ENCODE measurements at regions not wholly inside any gene's neighbourhood (a gene's known extent, or its start where the extent isn't known, plus 50 kb on each side); places are given as distances from the start of the nearest gene placed in this dataset.

GRCh38 chr17:77487677-77488530 lies 347.1 kb downstream of the SEC14L1 start:
- DNase-seq = peak in 3 of 5 donors; percentile 26 to 35 (median 30)
- no peak for TF ChIP-seq POLR2A (IDR thresholded peaks at IDR 0.05)
- no peak for TF ChIP-seq CTCF (IDR thresholded peaks at IDR 0.05)
- no peak for TF ChIP-seq EP300 (IDR thresholded peaks at IDR 0.05)
- intact Hi-C loops (cut with DNase I) = no loop called here
- Histone ChIP-seq H3K36me3 (no peaks in the 10 kb centered on the region), H3K4me3 (no peak overlapping the region), H3K4me1 (ENCODE audit: insufficient read depth) (no peaks in the 10 kb centered on the region), H3K27ac (no peak overlapping the region), H3K27me3 (no peaks in the 10 kb centered on the region), H3K9me3 (no peaks in the 10 kb centered on the region)
- WGBS, 3 donors = 85 to 90% (median 87%) methylated on average over 25 to 28 of the region's 28 CpGs

GRCh38 chr17:77488531-77489238 lies 347.9 kb downstream of the SEC14L1 start:
- DNase-seq = peak in 2 of 5 donors; percentile 29 to 41
- intact Hi-C loops (cut with DNase I) = no loop called here
- WGBS, 3 donors = 84 to 90% (median 85%) methylated on average over 25 of the region's 25 CpGs
- H3K27ac ChIP-seq = no peak overlapping the region
- H3K36me3 ChIP-seq = no peaks in the 10 kb centered on the region
- H3K4me1 ChIP-seq (ENCODE audit: insufficient read depth) = no peaks in the 10 kb centered on the region
- H3K4me3 ChIP-seq = no peak overlapping the region
- TF ChIP-seq POLR2A (IDR thresholded peaks at IDR 0.05) (no peak), EP300 (IDR thresholded peaks at IDR 0.05) (no peak), CTCF (IDR thresholded peaks at IDR 0.05) (no peak)
- H3K27me3 ChIP-seq = no peaks in the 10 kb centered on the region
- H3K9me3 ChIP-seq = no peaks in the 10 kb centered on the region

GRCh38 chr17:77489239-77489892 lies 348.6 kb downstream of the SEC14L1 start:
- Histone ChIP-seq H3K27me3 (no peaks in the 10 kb centered on the region), H3K36me3 (no peaks in the 10 kb centered on the region), H3K4me1 (ENCODE audit: insufficient read depth) (no peaks in the 10 kb centered on the region), H3K4me3 (no peak overlapping the region), H3K27ac (no peak overlapping the region), H3K9me3 (no peaks in the 10 kb centered on the region)
- intact Hi-C loops (cut with DNase I) = no loop called here
- WGBS, 3 donors = 72 to 89% (median 84%) methylated on average over 16 to 19 of the region's 19 CpGs
- no peak for TF ChIP-seq CTCF (IDR thresholded peaks at IDR 0.05)
- TF ChIP-seq POLR2A (IDR thresholded peaks at IDR 0.05) = no peak
- no peak for TF ChIP-seq EP300 (IDR thresholded peaks at IDR 0.05)
- DNase-seq = peak in 2 of 5 donors; percentile 18 to 24

GRCh38 chr17:77489893-77490255 lies 349.1 kb downstream of the SEC14L1 start:
- DNase-seq = peak in 4 of 5 donors; percentile 49 to 79 (median 66)
- Histone ChIP-seq H3K27me3 (no peaks in the 10 kb centered on the region), H3K4me3 (no peak overlapping the region), H3K9me3 (no peaks in the 10 kb centered on the region), H3K4me1 (ENCODE audit: insufficient read depth) (peaks cover 2% of the 10 kb centered on the region), H3K36me3 (no peaks in the 10 kb centered on the region), H3K27ac (peak overlapping the region in 1 of 2 donors; percentile 2)
- intact Hi-C loops (cut with DNase I) = loop anchor here in 3 of 4 donors (5.0 to 10.0 kb wide), 5 partner anchors 53 to 395 kb away; no protein-coding TSS in a partner anchor
- TF ChIP-seq CTCF (IDR thresholded peaks at IDR 0.05) (no peak), POLR2A (IDR thresholded peaks at IDR 0.05) (no peak), EP300 (IDR thresholded peaks at IDR 0.05) (no peak)
- 33 to 47% (median 45%) methylated on average over 10 to 11 of the region's 11 CpGs for WGBS, 3 donors
